DMS53 (cell line): ENCODE measurements at regions not wholly inside any gene's neighbourhood (a gene's known extent, or its start where the extent isn't known, plus 50 kb on each side); places are given as distances from the start of the nearest gene placed in this dataset.

ENCODE experiments used
- DNase-seq: peaks from one replicate; lab custom pipeline; 2025; lab: John Stamatoyannopoulos, UW

DNA sequence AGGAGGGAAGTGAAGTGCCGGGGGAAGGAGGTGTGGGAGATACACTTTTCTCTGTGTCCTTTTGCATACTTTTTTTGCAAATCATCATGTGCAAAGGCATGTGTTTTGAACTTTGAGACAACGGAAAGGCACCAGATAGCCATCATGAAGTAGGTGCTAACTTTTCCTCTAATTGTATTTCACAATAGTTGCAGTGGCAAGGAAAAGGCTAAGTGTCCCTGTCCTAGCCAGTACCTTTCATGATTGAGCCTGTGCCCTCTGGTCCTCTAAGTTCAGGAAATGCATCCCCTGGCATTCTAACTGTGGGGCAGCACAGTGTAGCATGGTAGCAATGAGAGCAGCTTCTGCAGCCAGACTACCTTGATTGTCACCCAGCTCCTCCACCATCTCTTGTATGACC lies 186.2 kb downstream of the ADSS2 start:
- no peak for DNase-seq

DNA sequence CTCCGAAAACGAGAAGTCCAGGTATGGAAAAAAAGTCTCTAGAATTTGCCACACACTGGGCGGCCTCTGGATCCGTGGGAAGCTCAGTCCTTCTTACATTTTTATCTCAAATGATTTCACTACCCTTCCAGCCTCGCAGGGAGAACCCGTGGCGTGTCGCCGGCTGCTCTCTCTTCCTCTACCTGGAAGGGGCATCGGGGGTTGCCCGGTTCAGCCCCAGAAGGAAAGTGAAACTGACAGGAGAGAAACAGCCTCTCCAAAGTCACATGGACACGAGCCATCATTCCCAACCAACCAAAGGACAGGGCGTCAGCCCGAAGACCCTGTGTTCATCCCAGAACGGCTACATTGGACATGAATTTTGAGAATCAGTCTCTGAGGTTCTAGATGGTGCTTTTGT lies 182.5 kb downstream of the ADSS2 start:
- peak; percentile 77 for DNase-seq

DNA sequence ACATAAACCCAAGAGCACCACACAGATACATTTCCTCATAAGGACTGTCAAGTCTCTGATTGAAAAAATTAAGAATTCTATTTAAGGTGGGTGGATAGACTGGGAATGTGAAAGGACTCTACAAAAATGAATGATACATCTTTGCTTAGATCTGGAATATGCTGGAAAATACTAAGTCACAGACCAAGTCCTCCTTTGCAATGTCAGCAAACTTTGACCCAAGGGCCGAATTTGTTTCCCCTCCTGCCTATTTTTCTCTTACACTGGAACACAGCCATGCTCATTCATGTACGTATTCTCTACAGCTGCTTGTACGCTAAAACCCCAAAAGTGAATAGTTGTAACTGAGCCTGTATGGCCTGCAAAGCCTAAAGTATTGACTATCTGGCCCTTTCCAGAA lies 180.7 kb downstream of the ADSS2 start:
- DNase-seq: no peak

DNA sequence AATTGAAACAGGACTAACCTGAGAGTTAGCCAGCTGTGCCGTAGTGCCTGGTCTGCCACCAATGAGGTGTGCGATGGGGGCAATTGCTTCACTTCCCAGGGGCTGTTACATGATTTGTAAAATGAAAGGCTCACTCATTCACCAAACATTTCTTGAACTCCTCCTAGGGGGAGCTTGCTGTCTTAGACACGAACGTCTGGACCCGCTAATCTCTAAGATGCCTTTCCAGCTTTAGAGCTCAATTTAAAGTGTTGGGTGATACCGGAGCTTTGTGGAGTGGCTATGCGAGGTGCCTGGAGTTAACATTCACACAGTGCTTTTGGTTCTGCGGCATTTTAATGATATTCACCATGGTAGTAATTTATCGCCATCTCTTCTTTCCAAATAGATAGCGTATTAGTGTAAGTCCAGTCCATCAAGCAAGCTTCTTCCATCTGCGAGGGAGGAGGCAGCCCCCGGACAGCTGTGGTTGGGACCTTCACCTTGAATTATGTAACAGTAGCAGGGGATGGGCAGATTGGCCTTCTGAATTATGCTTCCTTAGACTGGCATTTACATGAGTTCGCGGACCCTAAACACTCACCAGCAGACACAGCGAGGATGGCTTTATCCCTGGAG lies 179.9 kb downstream of the ADSS2 start:
- DNase-seq: no peak

DNA sequence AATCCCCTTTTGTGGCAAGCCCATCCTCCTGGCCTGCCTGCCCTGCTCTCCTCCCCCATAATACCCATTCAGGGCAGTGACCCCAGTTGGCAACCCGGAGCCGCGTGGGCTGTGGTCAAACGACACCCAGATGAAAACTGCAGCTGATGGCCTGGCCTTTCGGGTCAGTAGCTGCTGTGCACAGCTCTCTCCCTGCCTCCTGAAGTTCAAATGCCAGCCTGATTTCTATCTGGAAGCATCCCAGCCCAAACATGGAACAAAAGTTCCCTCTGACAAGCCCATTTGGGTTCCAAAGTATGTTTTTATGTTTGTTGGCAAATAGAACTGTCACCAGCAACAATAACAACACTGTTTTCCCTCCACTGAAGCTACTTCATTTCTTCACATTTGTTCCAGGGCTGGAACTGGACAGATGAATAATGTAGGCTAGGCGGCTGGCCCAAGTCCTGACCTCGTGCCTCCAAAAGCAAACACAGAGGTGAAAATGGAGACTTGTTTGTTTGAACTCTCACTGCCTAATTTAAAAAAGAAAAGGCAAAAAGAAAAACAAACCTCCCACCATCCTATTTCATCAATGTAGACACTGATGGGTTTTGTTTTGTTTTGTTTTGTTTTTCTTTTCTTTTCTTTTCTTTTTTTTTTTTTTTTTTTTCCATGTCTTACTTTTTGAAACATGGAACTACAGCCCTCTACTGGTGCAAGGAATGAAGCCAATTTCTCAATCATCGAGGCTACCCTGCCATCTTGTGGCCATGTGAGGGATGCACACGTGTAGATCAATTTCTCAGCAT lies 179.0 kb downstream of the ADSS2 start:
- peak; percentile 86 for DNase-seq

DNA sequence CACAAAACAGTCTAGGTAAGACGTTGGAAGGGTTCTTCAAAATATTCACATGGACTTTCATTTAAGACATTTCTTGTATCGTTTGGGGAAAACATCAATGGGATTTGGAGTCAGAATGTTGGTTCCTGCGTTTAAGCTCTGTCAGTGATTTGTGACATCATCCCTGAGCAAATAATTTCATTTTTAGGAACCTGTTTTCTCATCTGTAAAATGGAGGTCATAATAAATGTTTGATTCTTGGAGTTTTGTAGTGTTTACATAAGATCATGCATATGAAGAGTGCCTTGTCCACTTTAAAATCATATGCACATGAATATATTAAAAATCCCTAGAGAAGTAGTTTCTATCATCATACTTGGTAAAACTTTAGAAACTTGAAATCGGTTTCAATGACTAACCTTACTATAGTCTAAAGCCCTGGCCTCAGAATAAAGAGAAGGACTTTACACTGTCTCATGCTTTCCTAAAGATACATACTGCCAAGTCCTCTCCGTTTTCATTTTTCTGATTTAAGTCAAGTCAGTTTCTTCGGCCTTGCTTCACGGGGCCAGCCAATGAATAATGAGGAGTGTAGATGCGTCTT lies 178.4 kb downstream of the ADSS2 start:
- DNase-seq: peak; percentile 33

DNA sequence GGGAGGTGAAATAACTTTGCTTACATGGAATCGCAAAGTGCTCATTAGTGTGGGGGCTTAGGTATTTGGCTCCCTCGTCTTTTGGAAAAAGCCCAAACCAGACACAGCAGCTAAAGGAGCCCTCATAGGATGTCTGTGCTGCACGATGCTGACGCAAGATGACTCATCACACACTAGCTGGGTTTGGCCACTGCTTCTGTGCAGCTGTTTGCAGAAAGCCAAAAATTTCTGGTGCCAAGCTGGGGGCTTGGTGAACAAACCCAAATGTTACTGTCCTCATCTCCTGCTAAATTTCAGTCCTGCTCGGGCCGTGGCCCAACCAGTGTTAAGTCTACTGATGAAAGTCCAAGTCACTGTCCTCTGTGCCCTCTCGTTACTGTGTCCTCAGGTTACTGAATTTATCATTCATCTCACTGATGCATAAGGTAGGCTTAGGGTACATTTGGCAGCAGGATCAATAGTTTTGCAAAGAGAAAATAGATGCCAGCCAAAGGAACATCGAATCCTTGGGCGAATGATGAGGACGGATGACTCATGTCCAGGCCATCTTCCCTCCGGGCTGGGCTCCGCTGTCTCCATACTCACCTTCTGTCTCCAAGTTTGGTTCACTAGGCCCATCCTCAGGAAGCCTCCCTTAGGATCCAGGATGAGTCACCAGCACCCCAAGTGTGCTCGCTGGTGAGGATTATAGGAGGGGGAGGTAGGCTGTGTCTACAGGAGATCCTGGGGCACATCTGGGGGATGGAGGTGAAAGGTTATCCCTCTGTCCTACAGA lies 177.7 kb downstream of the ADSS2 start:
- DNase-seq: peak; percentile 61

DNA sequence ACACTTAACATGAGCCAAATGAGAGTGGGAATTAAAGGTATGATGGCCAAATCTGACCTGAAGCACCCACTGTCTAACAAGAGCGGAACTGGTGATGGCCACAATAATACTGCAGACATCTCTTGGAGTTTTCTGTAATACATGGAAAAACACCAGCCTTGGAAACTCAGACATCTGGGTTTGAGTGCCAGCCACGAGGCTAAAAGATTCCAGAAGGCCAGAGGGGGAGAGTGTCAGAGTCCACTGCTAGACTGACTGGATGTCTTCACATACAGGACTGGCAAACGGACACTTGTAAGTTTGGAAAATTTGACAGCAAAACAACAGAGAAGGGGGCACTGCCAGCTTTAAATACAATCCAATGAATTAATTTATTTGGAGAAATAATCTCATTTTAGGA lies 175.1 kb downstream of the ADSS2 start:
- DNase-seq: peak; percentile 10

DNA sequence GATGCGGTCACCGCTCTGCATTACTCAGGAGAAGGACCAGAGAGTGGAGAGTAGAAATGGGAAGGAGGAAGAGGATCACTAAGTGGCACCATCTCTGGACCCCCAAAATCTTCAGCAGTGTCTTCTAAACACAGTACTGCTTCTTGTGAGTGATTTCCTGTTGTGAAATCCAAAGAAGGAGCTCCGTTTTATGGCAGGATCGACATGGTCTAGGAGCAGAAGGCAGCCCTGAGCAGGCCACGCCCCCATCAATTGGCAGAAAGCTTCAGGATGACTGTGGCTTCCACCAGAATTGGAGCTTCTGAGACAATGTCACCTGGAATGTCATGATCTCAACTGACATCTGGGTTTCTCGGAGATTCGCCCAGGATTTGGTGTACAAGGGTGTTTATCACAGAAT lies 171.5 kb downstream of the ADSS2 start:
- DNase-seq: no peak

DNA sequence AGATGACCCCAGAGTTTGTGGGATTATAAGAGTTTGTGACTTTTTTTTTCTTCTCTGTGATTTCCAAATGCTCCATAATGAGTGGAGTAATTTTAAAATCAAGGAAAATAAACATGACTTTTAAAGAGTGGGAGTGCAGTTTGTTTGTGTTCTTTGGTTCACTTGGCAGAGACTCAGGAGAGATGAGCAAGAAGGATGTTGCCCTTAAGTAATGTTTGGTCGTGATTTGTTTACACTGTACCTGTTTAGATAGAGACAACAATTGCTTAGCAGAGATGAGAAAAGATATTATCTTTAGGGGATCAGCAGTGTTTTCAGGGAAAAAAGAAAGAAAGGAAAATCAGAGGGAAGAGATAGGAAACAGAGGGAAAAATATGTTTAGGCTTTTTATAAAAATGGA lies 170.8 kb downstream of the ADSS2 start:
- DNase-seq: no peak

DNA sequence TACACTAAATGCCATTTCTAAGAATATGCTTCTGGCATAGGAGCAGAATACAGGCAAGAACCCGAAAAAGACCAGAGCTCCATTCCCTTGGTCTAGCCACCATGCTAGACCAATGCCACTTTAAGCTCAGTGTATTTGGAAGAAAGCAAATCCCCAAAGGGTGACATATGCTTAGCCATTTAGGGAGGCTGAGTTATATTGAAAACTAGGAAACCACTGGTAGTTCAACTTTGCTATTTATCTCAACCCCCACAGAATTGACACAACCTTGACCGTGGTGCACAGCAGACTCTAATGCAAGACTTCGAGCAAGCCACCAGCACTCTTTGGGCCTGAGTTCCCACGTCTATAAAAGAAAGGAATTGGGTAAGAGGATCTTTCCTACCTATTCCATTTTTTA lies 167.9 kb downstream of the ADSS2 start:
- no peak for DNase-seq

DNA sequence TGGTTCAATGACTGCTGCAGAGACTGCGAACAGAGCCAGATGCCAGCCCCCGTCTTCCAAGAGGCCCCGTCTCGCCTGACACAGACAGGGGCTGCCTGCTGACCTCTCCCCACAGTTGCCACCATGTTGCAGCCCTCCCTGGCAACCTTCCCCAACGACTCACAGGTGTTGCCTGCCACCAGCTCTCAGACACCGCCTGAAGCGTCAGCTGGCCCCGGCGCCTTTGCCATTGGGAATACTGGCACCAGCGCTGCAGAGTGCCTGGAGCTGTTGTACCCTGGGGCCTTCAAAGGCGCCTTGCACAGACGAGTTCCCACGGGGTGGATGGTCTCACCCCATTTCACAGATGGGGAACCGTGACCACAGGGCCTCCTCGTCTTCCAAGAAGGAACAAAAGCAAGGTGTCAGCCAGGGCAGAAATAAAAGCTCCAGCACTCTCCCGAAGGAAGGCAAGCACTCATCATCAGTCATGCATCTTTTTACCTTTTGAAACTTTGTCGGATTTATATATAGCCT lies 167.0 kb downstream of the ADSS2 start:
- DNase-seq: no peak

DNA sequence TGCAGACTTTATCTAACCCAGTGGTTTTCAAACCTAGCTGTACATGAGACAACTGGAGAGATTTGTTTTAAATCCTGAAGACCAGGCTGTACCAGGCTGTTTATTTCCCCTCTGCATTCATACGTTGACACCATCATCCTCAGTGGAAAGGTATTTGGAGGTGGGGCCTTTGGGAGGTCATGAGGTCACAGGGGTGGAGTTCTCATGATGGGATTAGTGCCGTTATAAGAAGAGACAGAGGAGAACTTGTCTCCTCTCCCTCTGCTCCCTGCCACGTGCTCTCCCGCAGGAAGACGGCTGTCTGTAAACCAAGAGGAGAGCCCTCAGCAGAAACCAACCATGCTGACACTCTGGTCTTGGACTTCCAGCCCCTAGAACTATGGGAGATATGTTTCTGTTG lies 165.4 kb downstream of the ADSS2 start:
- DNase-seq: no peak

DNA sequence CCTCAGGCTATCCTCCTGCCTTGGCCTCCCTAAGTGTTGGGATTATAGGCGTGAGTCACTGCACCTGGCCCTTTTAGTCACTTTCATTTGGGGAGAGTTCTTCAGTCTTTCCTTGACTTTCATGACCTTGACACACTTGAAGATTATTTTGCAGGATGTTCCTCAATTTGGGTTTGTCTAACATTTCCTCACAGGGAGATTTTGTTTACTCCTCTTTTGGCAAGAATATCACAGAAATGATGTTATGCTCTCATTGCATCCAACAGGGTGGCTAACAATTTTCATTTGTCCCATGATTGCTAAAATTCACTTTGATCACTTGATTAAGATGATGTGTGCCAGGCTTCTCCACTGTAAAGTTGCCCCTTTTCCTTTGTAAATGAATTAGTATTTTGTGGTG lies 164.0 kb downstream of the ADSS2 start:
- DNase-seq: no peak

DNA sequence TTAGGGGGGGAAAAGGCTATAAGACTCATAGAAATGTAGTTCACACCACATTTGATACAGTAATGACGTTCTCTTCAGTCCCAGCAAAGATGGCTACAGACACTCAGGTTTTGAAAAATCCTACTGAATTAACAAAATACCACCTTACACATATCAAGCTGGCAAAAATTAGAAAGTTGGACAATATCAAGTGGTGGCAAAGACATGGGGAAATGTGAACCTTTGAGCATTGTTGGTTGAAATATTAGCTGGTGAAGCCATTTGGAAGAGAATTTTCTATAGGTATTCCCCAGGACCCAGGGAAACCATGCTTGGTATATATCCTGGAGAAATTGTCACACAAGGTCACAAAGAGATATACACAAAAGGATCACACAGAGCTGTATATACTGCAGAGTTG lies 163.0 kb downstream of the ADSS2 start:
- no peak for DNase-seq

DNA sequence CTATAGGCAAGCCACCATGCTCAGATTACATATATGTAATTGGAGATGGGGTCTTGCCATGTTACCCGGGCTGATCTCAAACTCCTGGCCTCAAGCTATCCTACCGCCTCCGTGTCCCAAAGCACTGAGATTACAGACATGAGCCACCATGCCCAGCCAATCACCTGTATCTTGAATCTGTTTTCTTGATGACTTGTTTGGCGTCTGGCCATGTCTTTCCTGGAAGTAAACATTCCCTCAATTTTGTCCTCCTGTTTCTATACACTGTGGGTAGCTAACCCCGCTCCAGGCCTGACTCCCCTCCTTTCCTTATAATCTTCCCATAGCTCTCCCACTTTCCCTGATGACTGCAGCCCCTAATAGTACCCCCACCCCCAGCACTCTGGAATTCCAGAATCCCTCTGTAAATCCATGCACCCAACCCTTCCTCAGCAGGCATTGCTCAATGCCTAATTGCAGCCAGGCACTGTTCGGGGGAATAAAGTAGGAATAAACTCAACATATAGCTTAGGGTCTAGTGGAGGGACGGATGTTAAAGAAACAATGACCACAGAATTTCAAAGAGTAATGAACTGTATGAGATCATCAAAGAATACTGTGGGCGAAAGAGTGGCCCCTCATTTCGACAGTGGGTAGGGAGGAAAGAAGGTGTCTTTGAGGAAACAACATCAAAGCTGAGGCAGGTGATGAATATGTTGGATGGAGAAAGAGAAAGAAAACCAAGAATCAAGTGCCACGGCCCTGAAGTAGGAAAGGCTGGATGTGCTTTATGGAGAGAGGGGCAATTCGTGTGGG lies 161.5 kb downstream of the ADSS2 start:
- DNase-seq: no peak

DNA sequence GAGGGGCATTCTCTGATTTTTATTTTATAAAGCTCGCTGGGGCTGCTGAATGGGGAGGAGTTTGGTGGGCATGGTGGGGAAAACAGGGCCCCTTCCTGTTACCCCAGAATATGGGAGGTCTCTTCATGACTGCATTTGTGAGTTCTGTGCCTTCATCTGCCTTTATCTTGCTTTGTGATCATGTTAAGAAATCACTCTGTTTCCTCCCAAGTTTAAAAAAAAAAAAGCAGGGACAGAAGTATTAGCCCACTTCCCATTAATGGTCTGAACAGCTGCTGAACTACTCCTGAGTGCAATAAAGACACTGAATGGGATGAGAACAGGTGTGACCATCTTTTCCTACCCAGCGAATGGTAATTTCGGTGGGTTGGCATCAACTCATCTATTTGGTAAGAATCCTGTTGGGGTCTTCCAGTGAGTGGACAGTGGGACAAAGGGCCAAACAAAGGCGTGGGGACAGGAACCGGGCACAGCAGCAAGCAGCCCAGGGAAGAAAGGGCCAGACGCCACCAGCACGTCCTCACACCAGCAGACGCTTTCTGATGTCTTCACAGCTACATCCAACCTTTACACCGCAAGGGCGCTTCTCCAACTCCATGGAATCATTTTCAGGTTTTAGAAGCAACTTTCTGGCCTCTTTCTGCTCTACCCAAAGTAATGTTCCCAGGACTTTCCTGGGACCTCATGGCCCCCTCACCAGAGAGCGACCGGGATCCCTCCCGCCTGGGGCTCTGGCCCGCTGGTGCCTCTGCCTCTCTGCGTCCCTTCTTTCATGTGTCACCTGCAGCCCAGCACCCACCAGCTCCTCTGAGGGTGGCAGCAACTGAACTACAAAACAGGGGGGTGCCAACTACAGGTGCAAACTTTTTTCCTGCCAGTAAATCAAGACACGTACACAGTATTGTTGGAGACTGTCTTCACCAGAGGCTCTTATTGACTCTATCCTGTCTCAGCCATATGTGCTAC lies 160.2 kb downstream of the ADSS2 start:
- no peak for DNase-seq

DNA sequence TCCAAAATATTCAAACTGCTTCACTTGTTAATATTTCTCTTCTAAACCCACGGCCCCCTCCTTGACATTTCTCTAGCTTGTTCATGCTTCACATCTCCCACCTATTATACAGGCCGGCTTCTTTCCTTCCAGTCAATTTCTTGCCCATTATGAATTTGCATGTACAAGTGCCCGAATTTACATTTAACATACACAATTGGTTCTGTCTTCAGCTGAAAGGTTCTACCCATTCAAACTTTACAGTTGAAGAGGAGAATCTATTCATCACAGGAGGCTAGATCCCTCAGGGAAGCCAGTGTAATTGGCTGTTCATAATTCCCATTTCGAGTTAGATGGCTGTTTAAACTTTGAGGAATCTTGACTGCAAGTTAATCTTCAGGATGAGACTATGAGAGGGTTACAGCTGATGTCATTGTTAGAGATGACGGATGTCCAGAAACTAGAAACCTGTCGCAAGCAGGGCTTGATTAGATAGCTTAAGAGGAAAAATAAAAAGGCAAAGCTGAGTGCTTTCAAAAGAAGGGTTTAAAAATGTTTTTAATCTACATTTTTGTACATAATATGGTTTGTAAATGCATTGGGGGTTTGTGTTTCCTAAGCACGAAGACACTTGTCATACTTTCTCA lies 157.0 kb downstream of the ADSS2 start:
- no peak for DNase-seq

DNA sequence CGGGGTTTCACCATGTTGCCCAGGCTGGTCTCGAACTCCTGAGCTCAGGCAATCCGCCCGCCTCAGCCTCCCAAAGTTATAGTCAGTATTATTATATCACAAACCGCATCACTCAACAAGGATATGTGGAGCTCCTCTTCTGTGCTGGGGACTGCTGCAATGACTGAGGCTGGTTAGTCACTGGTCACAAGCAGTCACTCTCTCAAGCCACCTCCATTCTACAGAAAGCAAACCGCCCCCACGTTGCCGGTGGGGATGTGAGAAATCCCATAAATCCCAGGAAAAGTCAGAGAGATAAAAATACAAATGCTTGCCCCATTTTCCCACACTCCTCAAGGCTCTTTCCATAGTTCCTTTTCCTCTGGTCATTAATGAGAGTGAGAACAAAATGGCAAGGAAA lies 155.7 kb downstream of the ADSS2 start:
- DNase-seq: no peak

DNA sequence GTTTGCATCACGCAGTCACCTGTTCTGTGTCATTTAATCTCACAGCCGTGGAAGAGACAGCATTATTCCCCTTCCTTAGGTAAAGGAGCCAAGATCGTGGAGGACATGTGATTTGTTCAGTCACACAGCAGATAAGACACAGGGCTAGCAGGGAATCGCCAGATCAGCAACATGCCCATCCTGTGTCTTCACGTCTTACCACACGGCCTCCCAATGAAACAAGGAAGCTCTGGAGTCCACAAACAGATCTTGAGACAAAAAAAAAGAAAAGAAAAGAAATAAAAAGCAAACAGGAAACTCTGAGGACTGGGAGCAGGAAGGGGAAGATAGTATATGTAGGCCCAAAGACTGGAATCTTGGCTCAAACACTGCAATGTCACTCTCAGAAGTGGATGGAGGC lies 155.3 kb downstream of the ADSS2 start:
- DNase-seq: no peak
